ENCODE measurements at regions not wholly inside any gene's neighbourhood (a gene's known extent, or its start where the extent isn't known, plus 50 kb on each side); places are given as distances from the start of the nearest gene placed in this dataset.

- no peak for TF ChIP-seq CTCF (IDR thresholded peaks at IDR 0.05)
- no peak for TF ChIP-seq SIN3A (IDR thresholded peaks at IDR 0.05; ENCODE audit: borderline replicate concordance, insufficient read depth, low read depth, low read length)
- TF ChIP-seq POLR2AphosphoS5 (IDR thresholded peaks at IDR 0.05; ENCODE audit: low read depth, low read length) = no peak
- TF ChIP-seq TCF7L2 (IDR thresholded peaks at IDR 0.05; ENCODE audit: low read depth, low read length) = no peak
- no peak for TF ChIP-seq REST (IDR thresholded peaks at IDR 0.05; ENCODE audit: insufficient read depth in 1 of 2, low read depth in 2 of 2, low read length in 1 of 2)
- in situ Hi-C loops (cut with HindIII; ENCODE audit: low pct_unique_long_range_greater_than_20kb, low sequenced_read_pairs) (no loop called here), intact Hi-C loops (cut with micrococcal nuclease; ENCODE audit: unreplicated experiment) (no loop called here)
- ATAC-seq (no peak), DNase-seq (ENCODE audit: low read depth, low spot score) (no peak)
- H3K9me3 ChIP-seq (ENCODE audit: control insufficient read depth, insufficient read depth, low read depth, low read length) = no peaks in the 10 kb centered on the region
- ChIA-PET CTCF (no interaction called here), POLR2A (interaction anchor here (0.6 kb wide), 1 partner anchor 9 kb away, joined by 4 read pairs; no protein-coding TSS in a partner anchor)
- H3K4me3 ChIP-seq (ENCODE audit: low read depth in 2 of 2, low read length in 2 of 2) = no peak overlapping the region
- no peak overlapping the region for H3K27ac ChIP-seq (ENCODE audit: low read length)
- H3K27me3 ChIP-seq (ENCODE audit: control insufficient read depth, insufficient read depth, low read length) = peaks cover 31% of the 10 kb centered on the region; the same call in 1 of the 2 replicates
- BruUV-seq (replicated peaks) = no TSS peak
- no peaks in the 10 kb centered on the region for H3K36me3 ChIP-seq (ENCODE audit: control insufficient read depth, insufficient read depth, low read length)
- H3K4me1 ChIP-seq (ENCODE audit: control insufficient read depth, insufficient read depth, low read length) = no peaks in the 10 kb centered on the region
These were observed 86.3 kb upstream of the RPL38 start for GRCh38 chr17:74117087-74117698.

DNA sequence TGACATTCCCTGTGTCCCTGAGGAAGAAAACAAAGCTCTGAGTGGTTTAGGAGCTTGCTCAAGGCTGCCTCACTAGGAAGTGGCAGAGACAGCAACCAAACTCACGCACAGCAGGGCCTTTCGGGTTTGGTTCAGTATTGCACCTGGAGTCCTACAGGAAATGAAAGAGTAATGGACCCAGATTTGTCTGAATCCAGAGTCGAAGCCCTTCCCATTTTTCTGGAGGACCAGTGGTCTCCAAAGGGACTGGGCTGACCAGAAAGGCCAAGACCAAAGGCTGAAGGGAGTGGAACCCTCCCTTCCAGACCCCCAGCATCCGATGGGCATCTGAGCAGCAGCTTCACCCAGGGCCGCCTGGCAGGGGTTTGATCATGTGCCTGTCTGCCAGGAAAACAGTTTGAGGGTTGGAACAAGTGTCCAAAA lies 85.5 kb upstream of the RPL38 start:
- Histone ChIP-seq H3K27ac (ENCODE audit: low read length) (no peak overlapping the region), H3K4me1 (ENCODE audit: control insufficient read depth, insufficient read depth, low read length) (no peaks in the 10 kb centered on the region), H3K27me3 (ENCODE audit: control insufficient read depth, insufficient read depth, low read length) (peaks cover 27% of the 10 kb centered on the region), H3K36me3 (ENCODE audit: control insufficient read depth, insufficient read depth, low read length) (no peaks in the 10 kb centered on the region), H3K4me3 (ENCODE audit: low read depth in 2 of 2, low read length in 2 of 2) (no peak overlapping the region), H3K9me3 (ENCODE audit: control insufficient read depth, insufficient read depth, low read depth, low read length) (no peaks in the 10 kb centered on the region)
- CTCF ChIA-PET = no interaction called here
- POLR2A ChIA-PET = no interaction called here
- intact Hi-C loops (cut with micrococcal nuclease; ENCODE audit: unreplicated experiment) (no loop called here), in situ Hi-C loops (cut with HindIII; ENCODE audit: low pct_unique_long_range_greater_than_20kb, low sequenced_read_pairs) (no loop called here)
- TF ChIP-seq CTCF (IDR thresholded peaks at IDR 0.05) (no peak), REST (IDR thresholded peaks at IDR 0.05; ENCODE audit: insufficient read depth in 1 of 2, low read depth in 2 of 2, low read length in 1 of 2) (no peak), POLR2AphosphoS5 (IDR thresholded peaks at IDR 0.05; ENCODE audit: low read depth, low read length) (no peak), TCF7L2 (IDR thresholded peaks at IDR 0.05; ENCODE audit: low read depth, low read length) (no peak)
- ATAC-seq = no peak
- BruUV-seq (replicated peaks) = no TSS peak
- no peak for DNase-seq (ENCODE audit: low read depth, low spot score)

Data from Panc1 (cell line).